GM21786 (cell line): ENCODE measurements at regions not wholly inside any gene's neighbourhood (a gene's known extent, or its start where the extent isn't known, plus 50 kb on each side); places are given as distances from the start of the nearest gene placed in this dataset.
A peak's percentile ranks its signal among the peaks of the same experiment; 100 is the strongest.

Experiments used
- ATAC-seq: cut with Tn5 transposase; IDR thresholded peaks from one replicate; pipeline ENCODE4 v1.9.1; 2021; ENCODE audit not compliant: unreplicated experiment

DNA sequence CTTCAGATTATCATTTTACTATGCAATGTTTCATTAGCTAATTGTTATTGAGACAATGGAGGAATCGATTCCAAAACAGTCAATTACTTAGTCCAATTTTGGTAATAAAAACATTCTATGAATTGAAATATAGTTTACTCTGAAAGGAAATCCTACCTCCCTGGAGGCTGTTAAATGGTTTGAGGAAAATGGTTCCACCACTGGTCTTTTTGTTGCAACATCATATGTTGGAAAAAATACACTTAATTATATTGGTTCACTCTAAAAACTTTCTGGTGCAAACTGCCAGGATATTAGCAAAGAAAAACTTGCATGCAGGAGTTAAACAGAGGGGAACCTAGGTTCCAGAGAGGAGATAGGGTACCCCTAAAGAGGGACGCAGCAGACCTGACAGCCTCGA lies 267.3 kb upstream of the LYZL1 start:
- ATAC-seq, result no peak

DNA sequence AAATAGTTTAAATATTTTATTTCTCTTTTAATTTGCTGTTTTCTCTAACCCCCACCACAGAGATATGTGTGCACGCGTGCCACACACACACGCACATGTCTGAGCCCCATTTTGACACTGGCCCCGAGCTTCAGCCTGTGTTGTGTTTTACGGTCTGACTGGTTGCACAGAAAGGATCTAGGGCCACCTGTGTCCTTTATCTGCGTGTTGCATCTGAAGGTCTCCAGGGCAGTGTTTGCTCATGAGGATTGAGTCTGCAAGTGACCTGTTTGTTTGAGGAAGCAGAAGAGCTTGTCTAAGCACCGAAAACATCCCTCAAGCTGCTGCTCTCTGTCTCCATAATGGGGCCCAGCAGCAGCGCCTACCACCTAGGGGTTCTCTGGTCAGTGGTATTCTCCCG lies 266.4 kb upstream of the LYZL1 start:
- ATAC-seq, result no peak

DNA sequence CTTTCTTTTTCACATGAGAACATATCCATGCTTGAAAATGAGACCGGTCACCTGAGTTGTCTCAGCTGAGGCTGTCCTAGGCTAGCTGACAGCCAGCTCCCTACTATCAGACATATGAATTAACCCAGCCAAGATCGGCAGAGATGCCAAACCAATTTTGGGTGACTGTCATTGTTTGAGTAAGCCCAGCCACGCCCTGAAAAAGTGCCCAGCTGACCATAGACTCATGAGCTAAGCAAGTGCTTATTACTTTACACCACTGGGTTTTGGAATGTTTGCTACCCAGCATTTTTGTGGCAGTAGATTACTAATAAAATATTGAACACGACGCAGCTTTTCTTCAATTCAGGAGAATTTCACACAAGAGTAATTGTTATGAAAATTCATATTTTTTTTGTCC lies 265.2 kb upstream of the LYZL1 start:
- ATAC-seq, result no peak

DNA sequence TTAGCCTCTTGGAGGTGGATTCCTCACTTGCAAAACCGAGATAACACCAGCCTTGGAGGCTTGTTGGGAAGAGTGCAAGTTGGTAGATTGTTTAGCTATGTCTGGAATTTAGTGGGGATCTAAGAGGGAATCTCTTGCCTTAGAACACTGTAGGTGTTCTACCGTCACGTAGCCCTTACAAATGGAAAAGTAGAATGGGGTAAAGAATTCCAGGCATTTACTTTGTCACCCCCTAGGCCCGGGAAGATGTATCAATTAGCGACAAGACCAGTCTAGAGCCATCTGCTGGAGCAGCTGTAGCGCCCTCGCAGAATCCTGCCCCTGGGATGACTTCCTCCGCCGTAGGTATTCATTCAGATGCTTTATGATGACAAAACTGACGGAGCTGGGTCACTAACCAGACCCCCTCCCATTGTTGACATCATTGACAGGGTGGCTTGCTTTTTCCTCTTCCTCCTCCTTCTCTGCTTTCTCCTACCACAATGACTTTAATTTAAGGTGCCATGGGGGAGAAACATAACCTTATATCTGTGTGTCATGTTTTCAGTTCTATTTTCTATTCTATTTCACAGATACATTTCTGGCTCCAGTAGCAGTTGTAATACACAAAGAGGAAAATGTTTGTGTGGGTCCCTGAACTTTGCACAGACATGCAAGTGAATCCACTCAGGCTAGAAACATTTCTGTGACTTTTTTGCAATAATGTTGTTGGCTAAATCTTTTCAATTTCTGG lies 262.6 kb upstream of the LYZL1 start:
- no peak for ATAC-seq

DNA sequence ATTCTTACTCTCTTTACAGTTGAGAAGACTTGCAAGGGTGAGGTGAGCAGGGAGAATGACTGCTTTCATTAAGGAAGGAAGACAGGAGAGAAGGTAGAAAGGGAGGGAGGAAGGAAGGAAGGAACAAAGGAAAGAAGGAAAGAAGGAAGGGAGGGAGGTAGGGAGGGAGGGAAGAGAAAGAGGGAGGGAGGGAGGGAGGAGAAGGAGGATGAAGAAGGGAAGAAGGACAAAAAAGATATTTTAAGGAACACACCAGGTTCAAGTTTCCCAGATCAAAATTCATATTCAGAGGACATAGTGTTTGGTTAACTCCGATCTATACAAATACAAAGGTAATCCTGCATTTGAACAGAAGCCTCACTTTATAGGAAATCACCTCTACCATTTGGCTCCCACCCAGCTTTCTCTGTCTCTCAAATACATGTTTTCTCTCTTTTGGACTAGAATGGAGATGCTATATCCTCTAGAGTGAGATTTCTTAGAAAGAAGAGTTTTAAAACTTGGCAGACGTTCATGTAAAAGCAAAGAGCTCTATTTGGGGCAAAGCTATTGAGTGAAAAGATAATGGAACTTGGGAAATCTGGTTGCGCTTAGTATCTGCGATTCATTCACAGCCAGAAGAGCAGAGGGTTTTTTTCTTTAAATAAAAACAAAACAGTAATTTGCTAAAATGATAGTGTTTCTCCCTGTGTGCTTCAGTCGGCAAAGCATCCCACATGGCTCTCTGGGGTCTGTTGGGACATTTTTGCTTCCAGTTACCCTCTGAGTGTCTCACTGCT lies 261.9 kb upstream of the LYZL1 start:
- ATAC-seq, result no peak

DNA sequence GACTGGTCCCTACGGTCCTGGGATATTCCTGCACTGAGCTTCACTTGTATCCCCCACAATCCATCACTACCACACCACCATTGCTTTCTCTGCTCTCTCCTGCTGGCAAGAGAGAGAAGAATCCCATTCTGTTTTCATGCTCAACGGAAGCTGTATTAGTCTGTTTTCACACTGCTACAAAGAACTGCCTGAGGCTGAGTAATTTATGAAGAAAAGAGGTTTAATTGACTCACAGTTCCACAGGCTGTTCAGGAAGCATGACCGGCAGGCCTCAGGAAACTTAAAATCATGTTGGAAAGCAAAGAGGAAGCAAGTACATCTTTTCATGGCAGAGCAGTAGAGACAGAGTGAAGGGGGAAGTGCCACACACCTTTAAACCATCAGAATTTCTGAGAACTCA lies 260.4 kb upstream of the LYZL1 start:
- no peak for ATAC-seq

DNA sequence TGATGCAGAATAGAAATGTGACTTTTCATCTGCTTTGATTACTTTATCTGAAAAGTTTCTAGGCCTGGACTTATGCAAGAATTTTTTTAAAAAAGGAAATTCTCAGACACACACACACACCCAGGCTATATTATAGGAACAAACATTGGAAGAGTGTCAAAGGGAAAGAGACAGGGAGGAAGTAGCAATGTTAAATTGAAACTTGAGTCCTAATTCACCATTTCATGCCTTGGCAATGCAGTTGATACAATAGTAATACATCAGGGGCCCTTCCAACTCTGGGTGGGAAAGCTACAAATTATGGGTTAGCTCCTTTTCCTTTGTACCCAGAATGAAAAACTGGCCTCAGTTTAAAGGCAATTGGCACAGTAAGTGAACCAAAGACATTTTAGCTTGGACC lies 258.0 kb upstream of the LYZL1 start:
- no peak for ATAC-seq

DNA sequence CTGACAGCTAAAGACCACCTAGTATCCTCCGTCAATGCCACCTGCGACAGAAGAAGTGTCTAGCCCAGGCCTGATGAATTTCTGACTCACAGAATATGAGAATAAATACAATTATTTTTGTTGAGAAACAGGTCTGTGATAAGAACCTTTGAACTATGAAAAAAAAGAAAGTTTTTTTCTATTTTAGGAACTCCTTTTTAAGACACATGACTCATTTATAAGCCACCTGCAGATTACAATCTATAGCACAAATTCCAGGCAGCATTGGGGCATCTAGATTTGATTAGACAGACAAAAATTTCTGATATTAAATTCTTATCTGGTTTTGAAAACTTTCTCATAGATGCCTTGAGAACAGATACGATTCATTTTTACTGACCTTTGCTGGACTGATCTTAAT lies 256.7 kb upstream of the LYZL1 start:
- no peak for ATAC-seq

DNA sequence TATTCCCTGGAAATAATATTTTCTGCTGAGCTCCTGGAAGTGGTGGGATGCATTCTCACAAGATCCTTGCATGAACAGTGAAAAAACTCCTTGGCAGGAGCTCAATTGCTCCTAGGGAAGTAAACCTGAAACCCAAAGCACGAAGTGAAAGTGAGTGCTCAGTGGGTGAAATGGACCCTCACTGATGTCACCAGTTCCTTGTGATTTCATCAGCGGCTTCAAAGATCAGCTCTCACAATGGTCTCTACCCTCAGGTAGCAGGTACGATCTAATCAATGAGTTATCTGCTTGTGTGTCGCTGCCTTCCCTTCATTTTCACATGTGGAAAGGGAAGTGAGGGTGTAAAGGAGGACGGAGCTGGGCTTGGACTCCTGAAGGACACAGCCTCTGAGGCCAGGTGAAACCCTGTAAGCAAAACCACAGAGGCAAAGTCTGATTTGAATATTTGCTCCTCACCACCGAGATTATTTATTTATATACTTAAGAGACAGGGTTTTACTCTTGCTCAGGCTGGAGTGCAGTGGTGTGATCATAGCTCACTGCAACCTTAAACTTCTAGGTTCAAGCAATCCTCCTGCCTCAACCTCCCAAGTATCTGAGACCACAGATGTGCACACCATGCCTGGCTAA lies 255.4 kb upstream of the LYZL1 start:
- peak; percentile 76 for ATAC-seq

DNA sequence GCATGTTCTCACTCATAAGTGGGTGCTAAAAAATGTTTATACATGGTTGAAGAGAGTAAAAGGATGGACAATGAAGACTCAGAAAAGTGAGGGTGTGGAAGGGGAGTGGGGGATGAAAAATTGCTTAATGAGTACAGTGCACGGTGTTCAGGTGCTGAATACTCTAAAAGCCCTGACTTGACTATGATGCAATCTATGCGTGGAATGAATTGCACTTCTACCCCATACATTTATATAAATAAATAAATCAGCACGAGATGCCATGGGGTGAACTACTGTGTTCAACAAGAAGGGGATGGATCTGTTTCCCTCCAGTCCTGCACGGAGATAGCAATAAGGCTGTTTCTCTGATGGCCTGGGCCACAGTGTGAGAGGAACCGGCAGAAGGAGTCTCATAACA lies 254.3 kb upstream of the LYZL1 start:
- ATAC-seq, result no peak

DNA sequence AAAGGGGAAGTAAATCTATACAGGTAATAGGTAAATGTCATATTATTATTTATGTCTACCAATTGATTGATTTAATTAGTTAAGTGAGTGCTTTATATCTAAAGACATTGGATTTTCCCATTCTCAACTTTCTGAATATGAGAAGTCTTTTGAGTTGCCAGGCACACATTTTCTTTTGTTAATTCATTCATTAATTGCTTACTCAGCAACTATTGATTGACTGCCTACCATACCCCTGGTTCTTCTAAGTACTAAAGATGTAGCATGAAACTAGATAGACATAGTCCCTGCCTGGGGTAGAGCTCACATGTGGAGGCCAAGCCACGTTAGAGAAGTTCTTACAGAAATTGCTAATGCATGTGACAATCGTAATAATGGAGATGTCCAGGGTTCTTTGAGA lies 253.1 kb upstream of the LYZL1 start:
- no peak for ATAC-seq

DNA sequence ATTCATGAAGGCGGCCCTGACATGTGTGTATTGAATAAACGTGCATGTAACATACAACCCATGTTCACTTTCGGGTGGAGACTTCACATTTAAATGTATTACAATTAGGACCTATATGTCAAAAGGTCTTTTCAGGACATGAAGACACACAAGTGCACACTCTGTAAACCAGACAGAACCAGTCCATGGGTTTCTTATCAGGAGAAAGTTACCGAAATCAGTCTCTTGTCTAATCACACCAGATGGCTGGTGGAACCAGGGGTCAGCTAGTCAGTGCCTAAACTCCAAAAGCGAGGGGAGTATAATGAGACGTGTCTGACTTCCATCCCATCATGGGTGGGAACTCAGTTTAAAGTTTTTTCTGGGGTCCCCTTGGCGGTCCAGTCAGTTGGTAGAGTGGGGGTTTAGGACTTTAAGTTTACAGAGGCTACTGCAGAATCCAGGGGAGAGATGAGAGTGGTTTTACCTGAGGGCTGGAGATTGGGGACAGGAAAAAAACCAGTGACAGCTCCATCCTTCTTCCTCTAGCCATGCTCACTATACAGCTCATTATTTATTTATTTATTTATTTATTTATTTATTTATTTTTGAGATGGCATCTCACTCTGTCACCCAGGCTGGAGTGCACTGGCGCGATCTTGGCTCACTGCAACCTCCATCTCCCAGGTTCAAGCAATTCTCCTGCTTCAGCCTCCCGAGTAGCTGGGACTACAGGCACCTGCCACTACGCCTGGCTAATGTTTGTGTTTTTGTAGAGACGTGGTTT lies 251.3 kb upstream of the LYZL1 start:
- no peak for ATAC-seq

DNA sequence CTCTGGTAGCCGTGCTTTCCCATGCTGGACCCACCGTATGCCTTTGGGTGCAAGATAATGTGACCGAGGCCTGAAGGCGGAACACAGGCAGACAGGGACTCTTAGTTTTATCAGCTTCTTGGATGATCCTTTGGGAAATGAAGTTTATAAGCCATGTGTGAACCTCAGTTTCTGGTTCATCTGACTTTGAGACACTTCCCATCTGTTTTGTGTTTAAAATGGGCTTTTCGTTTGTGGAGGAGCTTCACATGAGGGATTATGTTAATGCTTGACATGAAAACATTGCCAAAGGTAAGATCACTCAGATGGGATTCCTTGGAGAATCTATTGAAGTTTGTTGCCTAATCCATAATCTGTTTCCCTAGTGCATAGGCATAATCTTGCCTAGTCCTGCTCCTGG lies 249.8 kb upstream of the LYZL1 start:
- no peak for ATAC-seq

DNA sequence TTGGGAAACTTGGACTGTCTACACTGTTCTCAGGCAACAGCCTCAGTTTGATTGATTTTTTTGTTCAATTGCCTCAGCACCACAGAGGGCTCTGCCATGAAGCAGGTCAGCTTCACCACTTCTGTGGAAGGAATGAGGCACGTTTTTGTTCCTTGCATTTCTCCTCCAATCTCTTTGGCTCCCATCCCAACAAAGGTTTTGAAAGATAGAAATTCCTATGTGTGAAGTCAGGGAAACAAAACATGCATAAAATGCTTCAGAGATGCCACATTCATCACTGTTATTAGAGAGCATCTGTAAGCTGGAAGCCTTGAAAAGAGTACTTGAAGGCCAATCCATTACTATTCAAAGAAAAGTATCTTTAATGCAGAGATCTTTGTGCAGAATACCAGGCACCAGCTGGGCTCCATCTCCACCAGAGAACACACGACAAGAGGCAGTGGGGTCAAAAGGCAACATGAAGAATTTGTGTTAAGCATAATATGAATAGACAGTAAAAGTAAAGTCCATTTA lies 249.1 kb upstream of the LYZL1 start:
- ATAC-seq, result no peak

DNA sequence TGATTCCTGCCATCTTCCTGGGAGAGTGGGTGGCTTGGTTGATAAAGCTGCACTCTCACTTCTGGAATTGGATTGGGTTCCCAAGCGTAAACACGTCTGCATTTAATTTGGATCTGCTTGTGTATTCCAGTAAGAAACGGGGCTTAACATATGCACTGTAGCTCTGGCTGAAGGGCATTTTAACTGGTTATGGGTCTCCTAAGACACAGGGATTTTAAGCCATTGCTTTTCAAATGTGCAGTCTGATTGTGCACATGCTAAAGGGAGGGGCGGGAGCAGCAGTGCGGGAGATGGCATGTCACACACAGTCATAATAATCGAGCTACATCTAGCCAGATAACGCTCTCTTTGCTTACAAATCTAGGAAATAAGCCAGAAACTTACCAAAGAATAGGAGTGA lies 247.3 kb upstream of the LYZL1 start:
- ATAC-seq, result no peak

DNA sequence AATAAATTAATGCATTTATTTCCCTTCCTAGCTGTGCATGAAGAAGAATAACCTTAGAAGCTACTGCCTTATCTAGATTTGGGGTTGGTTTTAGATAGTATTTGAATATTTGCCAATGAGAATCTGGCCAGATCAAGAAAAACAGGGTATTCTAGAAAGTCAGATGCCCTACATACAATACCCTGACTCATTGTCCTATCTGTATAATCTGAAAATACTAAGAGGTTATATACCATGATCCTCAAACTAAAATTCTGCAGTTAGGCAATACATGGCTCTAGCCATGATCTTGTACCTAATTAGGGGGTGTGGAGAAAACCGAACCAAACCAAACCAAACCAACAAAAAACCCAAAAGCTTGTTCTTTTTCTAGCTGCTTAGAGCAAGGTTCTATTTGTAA lies 240.4 kb upstream of the LYZL1 start:
- ATAC-seq, result no peak

DNA sequence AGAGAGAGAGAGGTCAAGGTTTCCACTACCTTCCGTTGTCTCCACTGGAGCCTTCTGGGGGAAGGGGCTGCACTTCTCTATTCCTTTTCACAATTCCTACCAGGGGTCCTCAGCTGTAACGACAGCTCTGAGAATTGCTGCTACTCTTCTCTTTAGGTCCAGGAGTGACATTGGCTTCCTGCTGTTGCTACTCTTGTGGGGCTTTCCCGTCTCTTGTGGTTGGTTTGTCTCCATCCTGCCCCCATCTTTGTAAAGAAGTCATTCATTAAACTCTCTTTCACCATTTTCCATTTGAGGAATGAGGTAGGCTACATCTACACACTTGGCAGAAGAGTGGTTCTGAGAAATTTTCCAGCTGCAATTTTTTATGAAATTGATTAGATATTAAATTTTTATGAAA lies 238.8 kb upstream of the LYZL1 start:
- peak; percentile 54 for ATAC-seq

DNA sequence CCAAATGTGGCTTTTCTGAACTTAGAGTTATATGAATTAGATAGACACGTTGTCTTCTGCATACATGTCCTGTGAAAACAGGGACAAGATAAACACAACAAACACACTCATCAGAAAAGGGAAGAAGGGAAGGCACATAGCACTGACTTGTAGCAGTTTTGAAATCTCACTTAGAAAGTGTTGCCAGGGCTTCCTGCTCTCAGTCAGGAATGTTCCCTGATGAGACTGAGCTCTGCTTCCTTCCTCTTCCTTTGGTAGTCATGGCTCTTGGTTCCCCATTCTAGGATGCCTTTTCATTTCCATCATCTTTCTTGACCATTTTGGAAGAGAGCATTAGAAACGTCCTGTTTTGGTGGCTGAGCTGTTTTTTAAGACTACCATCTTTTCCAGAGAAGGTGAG lies 233.8 kb upstream of the LYZL1 start:
- no peak for ATAC-seq

DNA sequence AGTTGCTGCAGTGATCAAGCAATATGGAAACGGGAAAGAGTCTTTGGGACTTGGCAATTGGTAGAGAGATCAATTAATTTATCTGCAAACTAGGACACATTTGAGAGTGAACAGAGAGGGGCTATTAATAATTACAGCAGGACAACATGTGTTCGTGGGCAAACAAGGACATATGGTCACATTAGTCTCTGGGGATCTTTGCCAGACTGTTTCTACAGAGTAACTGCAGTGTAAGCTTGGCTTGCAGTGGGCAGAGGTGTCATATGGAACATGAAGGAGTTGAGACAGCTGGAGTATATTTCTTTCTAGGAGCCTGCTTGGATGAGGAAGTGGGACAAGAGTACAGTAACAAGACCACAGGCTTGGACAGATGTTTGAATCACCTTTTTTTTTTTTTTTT lies 232.1 kb upstream of the LYZL1 start:
- no peak for ATAC-seq

DNA sequence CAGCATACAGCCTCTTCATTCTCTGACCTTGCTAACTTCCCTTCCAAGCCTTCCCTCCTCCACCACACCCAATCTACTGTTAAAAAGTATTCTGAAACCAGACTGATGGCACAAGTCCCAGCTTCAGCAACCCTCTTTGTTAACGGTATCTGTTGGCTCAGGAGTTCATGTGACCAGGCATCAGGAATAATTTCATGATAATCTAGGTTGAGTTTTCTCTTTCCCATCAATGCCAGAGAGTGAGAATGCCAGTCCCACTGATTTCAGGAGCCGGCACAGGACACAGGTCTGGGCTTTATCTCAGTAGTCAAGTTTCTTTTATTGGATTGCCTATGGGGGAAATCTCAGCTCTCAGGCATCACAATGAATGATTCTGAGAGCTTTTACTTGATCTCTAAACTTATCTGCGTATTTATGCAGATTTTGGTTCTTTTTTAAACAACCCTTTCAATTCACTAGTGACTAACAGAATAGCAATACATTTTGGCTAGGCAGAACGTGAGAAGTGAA lies 231.0 kb upstream of the LYZL1 start:
- ATAC-seq, result no peak
